ENCODE measurements at regions not wholly inside any gene's neighbourhood (a gene's known extent, or its start where the extent isn't known, plus 50 kb on each side); places are given as distances from the start of the nearest gene placed in this dataset.

GRCh38 chr9:86669422-86669821, 277.9 kb downstream of the GAS1 start:
- TF ChIP-seq, protein P1, sequence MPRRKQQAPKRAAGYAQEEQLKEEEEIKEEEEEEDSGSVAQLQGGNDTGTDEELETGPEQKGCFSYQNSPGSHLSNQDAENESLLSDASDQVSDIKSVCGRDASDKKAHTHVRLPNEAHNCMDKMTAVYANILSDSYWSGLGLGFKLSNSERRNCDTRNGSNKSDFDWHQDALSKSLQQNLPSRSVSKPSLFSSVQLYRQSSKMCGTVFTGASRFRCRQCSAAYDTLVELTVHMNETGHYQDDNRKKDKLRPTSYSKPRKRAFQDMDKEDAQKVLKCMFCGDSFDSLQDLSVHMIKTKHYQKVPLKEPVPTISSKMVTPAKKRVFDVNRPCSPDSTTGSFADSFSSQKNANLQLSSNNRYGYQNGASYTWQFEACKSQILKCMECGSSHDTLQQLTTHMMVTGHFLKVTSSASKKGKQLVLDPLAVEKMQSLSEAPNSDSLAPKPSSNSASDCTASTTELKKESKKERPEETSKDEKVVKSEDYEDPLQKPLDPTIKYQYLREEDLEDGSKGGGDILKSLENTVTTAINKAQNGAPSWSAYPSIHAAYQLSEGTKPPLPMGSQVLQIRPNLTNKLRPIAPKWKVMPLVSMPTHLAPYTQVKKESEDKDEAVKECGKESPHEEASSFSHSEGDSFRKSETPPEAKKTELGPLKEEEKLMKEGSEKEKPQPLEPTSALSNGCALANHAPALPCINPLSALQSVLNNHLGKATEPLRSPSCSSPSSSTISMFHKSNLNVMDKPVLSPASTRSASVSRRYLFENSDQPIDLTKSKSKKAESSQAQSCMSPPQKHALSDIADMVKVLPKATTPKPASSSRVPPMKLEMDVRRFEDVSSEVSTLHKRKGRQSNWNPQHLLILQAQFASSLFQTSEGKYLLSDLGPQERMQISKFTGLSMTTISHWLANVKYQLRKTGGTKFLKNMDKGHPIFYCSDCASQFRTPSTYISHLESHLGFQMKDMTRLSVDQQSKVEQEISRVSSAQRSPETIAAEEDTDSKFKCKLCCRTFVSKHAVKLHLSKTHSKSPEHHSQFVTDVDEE (CRISPR knock-in tag; IDR thresholded peaks at IDR 0.05): no peak
- TF ChIP-seq ZNF70 (CRISPR knock-in tag; IDR thresholded peaks at IDR 0.05) (no peak), CREB5 (CRISPR knock-in tag; IDR thresholded peaks at IDR 0.05; ENCODE audit: low read depth) (no peak), SNAI2 (CRISPR knock-in tag; IDR thresholded peaks at IDR 0.05) (no peak), ZFP30 (CRISPR knock-in tag; IDR thresholded peaks at IDR 0.05) (no peak), TCF4 (CRISPR knock-in tag; IDR thresholded peaks at IDR 0.05; ENCODE audit: borderline replicate concordance) (no peak)
